HEK293 (cell line): ENCODE measurements at regions not wholly inside any gene's neighbourhood (a gene's known extent, or its start where the extent isn't known, plus 50 kb on each side); places are given as distances from the start of the nearest gene placed in this dataset.

Experiments
- YY2 ChIP-seq: fragments of 450-650 bp; formaldehyde crosslinking; IDR thresholded peaks from 2 replicates; pipeline ENCODE4 v1.5.1; 2016; ENCODE audit warnings: missing biosample characterization, missing genetic modification characterization
- ZNF146 ChIP-seq: fragments of 450-650 bp; formaldehyde crosslinking; IDR thresholded peaks from 2 replicates; pipeline ENCODE4 v1.5.1; 2016; ENCODE audit warnings: missing biosample characterization, missing genetic modification characterization
- TF ChIP-seq, protein P1 (sequence below): sonication (generic); formaldehyde crosslinking; IDR thresholded peaks from 2 replicates; pipeline ENCODE4 v1.8.1; 2022; ENCODE audit warnings: mild to moderate bottlenecking, moderate library complexity, missing genetic modification reagents

GRCh38 chr12:16658699-16659098 lies 52.7 kb upstream of the LMO3 start (continued):
- TF ChIP-seq YY2 (tag by site-specific recombination) (no peak), ZNF146 (no peak)
- TF ChIP-seq, protein P1, sequence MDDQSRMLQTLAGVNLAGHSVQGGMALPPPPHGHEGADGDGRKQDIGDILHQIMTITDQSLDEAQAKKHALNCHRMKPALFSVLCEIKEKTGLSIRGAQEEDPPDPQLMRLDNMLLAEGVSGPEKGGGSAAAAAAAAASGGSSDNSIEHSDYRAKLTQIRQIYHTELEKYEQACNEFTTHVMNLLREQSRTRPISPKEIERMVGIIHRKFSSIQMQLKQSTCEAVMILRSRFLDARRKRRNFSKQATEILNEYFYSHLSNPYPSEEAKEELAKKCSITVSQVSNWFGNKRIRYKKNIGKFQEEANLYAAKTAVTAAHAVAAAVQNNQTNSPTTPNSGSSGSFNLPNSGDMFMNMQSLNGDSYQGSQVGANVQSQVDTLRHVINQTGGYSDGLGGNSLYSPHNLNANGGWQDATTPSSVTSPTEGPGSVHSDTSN (CRISPR knock-in tag) = no peak
